ENCODE measurements at regions not wholly inside any gene's neighbourhood (a gene's known extent, or its start where the extent isn't known, plus 50 kb on each side); places are given as distances from the start of the nearest gene placed in this dataset.

- Histone ChIP-seq H2AFZ (ENCODE audit: low read length) (no peak overlapping the region), H3K9me3 (ENCODE audit: insufficient read depth, low read depth, low read length) (no peaks in the 10 kb centered on the region; the same call in 1 of the 2 replicates), H3K27me3 (ENCODE audit: insufficient read depth, low read length, poor library complexity, severe bottlenecking) (no peaks in the 10 kb centered on the region), H3K36me3 (ENCODE audit: insufficient read depth, low read length) (no peaks in the 10 kb centered on the region), H4K20me1 (ENCODE audit: insufficient read depth, low read length, poor library complexity, severe bottlenecking) (no peaks in the 10 kb centered on the region), H3K4me1 (ENCODE audit: insufficient read depth, low read length, poor library complexity, severe bottlenecking) (no peaks in the 10 kb centered on the region), H3K9me2 (replicated peaks; ENCODE audit: low read depth, low read length) (no peaks in the 10 kb centered on the region), H3K9ac (ENCODE audit: low read depth, low read length, poor library complexity, severe bottlenecking) (no peak overlapping the region), H3F3A (ENCODE audit: low read depth) (no peaks in the 10 kb centered on the region), H3K4me3 (ENCODE audit: low read length, poor library complexity, severe bottlenecking) (no peak overlapping the region), H3K79me2 (ENCODE audit: insufficient read depth, low read length) (no peaks in the 10 kb centered on the region), H3K4me2 (ENCODE audit: low read depth, low read length, poor library complexity, severe bottlenecking) (no peak overlapping the region)
- TF ChIP-seq EZH2phosphoT487 (IDR thresholded peaks at IDR 0.05; ENCODE audit: borderline replicate concordance) (no peak), CTCF (conservative IDR thresholded peaks at IDR 0.05; ENCODE audit: low read length) (no peak)
Observed at GRCh38 chr9:107644733-107645463, 155.3 kb upstream of the KLF4 start.

GRCh38 chr9:107639426-107639825 is 149.9 kb upstream of the KLF4 start:
- Histone ChIP-seq H3K4me1 (ENCODE audit: insufficient read depth, low read length, poor library complexity, severe bottlenecking) (no peaks in the 10 kb centered on the region), H3K79me2 (ENCODE audit: insufficient read depth, low read length) (no peaks in the 10 kb centered on the region), H3K4me2 (ENCODE audit: low read depth, low read length, poor library complexity, severe bottlenecking) (no peak overlapping the region), H3K27me3 (ENCODE audit: insufficient read depth, low read length, poor library complexity, severe bottlenecking) (no peaks in the 10 kb centered on the region), H3K36me3 (ENCODE audit: insufficient read depth, low read length) (no peaks in the 10 kb centered on the region), H3K4me3 (ENCODE audit: low read length, poor library complexity, severe bottlenecking) (no peak overlapping the region), H2AFZ (ENCODE audit: low read length) (no peak overlapping the region), H3K9me2 (replicated peaks; ENCODE audit: low read depth, low read length) (no peaks in the 10 kb centered on the region), H3K9ac (ENCODE audit: low read depth, low read length, poor library complexity, severe bottlenecking) (no peak overlapping the region), H3K9me3 (ENCODE audit: insufficient read depth, low read depth, low read length) (no peaks in the 10 kb centered on the region; the same call in 1 of the 2 replicates), H3F3A (ENCODE audit: low read depth) (no peaks in the 10 kb centered on the region), H4K20me1 (ENCODE audit: insufficient read depth, low read length, poor library complexity, severe bottlenecking) (no peaks in the 10 kb centered on the region)
- no peak for TF ChIP-seq CTCF (conservative IDR thresholded peaks at IDR 0.05; ENCODE audit: low read length)

GRCh38 chr9:107638521-107639310 is 149.1 kb upstream of the KLF4 start:
- Histone ChIP-seq H3K36me3 (ENCODE audit: insufficient read depth, low read length) (no peaks in the 10 kb centered on the region), H3K9ac (ENCODE audit: low read depth, low read length, poor library complexity, severe bottlenecking) (no peak overlapping the region), H3K4me3 (ENCODE audit: low read length, poor library complexity, severe bottlenecking) (no peak overlapping the region), H3F3A (ENCODE audit: low read depth) (no peaks in the 10 kb centered on the region), H3K79me2 (ENCODE audit: insufficient read depth, low read length) (no peaks in the 10 kb centered on the region), H4K20me1 (ENCODE audit: insufficient read depth, low read length, poor library complexity, severe bottlenecking) (no peaks in the 10 kb centered on the region), H3K9me3 (ENCODE audit: insufficient read depth, low read depth, low read length) (no peaks in the 10 kb centered on the region; the same call in 1 of the 2 replicates), H3K27me3 (ENCODE audit: insufficient read depth, low read length, poor library complexity, severe bottlenecking) (no peaks in the 10 kb centered on the region), H3K9me2 (replicated peaks; ENCODE audit: low read depth, low read length) (no peaks in the 10 kb centered on the region), H2AFZ (ENCODE audit: low read length) (no peak overlapping the region), H3K4me1 (ENCODE audit: insufficient read depth, low read length, poor library complexity, severe bottlenecking) (no peaks in the 10 kb centered on the region), H3K4me2 (ENCODE audit: low read depth, low read length, poor library complexity, severe bottlenecking) (no peak overlapping the region)
- no peak for TF ChIP-seq CTCF (conservative IDR thresholded peaks at IDR 0.05; ENCODE audit: low read length)
- no peak for TF ChIP-seq EZH2phosphoT487 (IDR thresholded peaks at IDR 0.05; ENCODE audit: borderline replicate concordance)

Measured in Loucy (cell line).